OCI-LY3 (cell line): ENCODE measurements at regions not wholly inside any gene's neighbourhood (a gene's known extent, or its start where the extent isn't known, plus 50 kb on each side); places are given as distances from the start of the nearest gene placed in this dataset.

ENCODE experiments used
- H2AFZ ChIP-seq: fragments of 200-600, 300-600 bp; shearing (Covaris generic); 2 replicates; pipeline ENCODE4 v1.6.0; 2014; ENCODE audit warnings: antibody characterized with exemption, low read depth, low read length
- H3K27ac ChIP-seq: fragments of 200-600, 300-600 bp; sonication (generic); 2 replicates; pipeline ENCODE4 v1.5.1; 2014; ENCODE audit warnings: mild to moderate bottlenecking, low read length, moderate library complexity, mixed read lengths
- H3K27me3 ChIP-seq: fragments of 200-600, 300-600 bp; sonication (generic); 2 replicates; pipeline ENCODE4 v1.6.1; 2014; ENCODE audit warnings: low read depth, low read length, mixed read lengths
- H3K36me3 ChIP-seq: fragments of 200-600, 300-600 bp; sonication (generic); replicated peaks from 2 replicates; pipeline ENCODE3; 2014; ENCODE audit warnings: low read depth, low read length, mixed read lengths
- H3K4me1 ChIP-seq: fragments of 300-600, 200-600 bp; sonication (generic); 2 replicates; pipeline ENCODE4 v1.6.1; 2014; ENCODE audit warnings: low read length, mixed read lengths
- H3K4me2 ChIP-seq: fragments of 200-600, 300-600 bp; sonication (generic); 2 replicates; pipeline ENCODE4 v1.6.1; 2014; ENCODE audit warnings: low read length, mixed read lengths
- H3K4me3 ChIP-seq: fragments of 300-600, 200-600 bp; sonication (generic); 2 replicates; pipeline ENCODE4 v1.5.1; 2014; ENCODE audit warnings: antibody characterized with exemption, mild to moderate bottlenecking, low read length, moderate library complexity
- H3K79me2 ChIP-seq: fragments of 300-600, 200-600 bp; shearing (Covaris generic); 2 replicates; pipeline ENCODE4 v1.6.1; 2014; ENCODE audit warnings: mild to moderate bottlenecking, low read length, mixed read lengths
- H3K9ac ChIP-seq: fragments of 300-600, 200-600 bp; shearing (Covaris generic); 2 replicates; pipeline ENCODE4 v1.6.0; 2014; ENCODE audit warnings: mild to moderate bottlenecking, low read length, moderate library complexity
- H3K9me3 ChIP-seq: fragments of 200-600, 300-600 bp; shearing (Covaris generic); 2 replicates; pipeline ENCODE4 v1.6.1; 2014; ENCODE audit warnings: low read length, mixed read lengths; ENCODE audit not compliant: insufficient read depth
- H4K20me1 ChIP-seq: fragments of 200-600, 300-600 bp; sonication (generic); 2 replicates; pipeline ENCODE4 v1.6.1; 2016; ENCODE audit warnings: low read length, mixed read lengths; ENCODE audit not compliant: insufficient read depth
- CTCF ChIP-seq: fragments of 200-600, 300-600 bp; sonication (generic); IDR thresholded peaks from 2 replicates; pipeline ENCODE4 v1.5.1; 2014; ENCODE audit warnings: antibody characterized with exemption, low read length, low read depth
- EZH2phosphoT487 ChIP-seq: fragments of 200-600 bp; shearing (Covaris generic); IDR thresholded peaks from 2 replicates; pipeline ENCODE4 v1.6.1; 2018; ENCODE audit warnings: antibody characterized with exemption, mixed run types, low read depth

GRCh38 chr11:30100495-30100894, 83.7 kb upstream of the KCNA4 start:
- Histone ChIP-seq H3K9ac (no peak overlapping the region), H3K4me2 (no peak overlapping the region), H2AFZ (no peak overlapping the region), H4K20me1 (no peaks in the 10 kb centered on the region), H3K9me3 (no peaks in the 10 kb centered on the region), H3K27me3 (no peaks in the 10 kb centered on the region), H3K79me2 (no peaks in the 10 kb centered on the region), H3K4me1 (peaks cover 3% of the 10 kb centered on the region; the same call in 1 of the 2 replicates), H3K27ac (no peak overlapping the region), H3K4me3 (no peak overlapping the region), H3K36me3 (no peaks in the 10 kb centered on the region)
- TF ChIP-seq EZH2phosphoT487, result no peak
- no peak for TF ChIP-seq CTCF

- no peak overlapping the region for H3K27ac ChIP-seq
- H3K4me1 ChIP-seq, result no peaks in the 10 kb centered on the region
- no peaks in the 10 kb centered on the region for H3K9me3 ChIP-seq
- no peak overlapping the region for H2AFZ ChIP-seq
- H3K27me3 ChIP-seq, result no peaks in the 10 kb centered on the region
- TF ChIP-seq CTCF, result no peak
- no peak for TF ChIP-seq EZH2phosphoT487
- no peaks in the 10 kb centered on the region for H3K36me3 ChIP-seq
- no peaks in the 10 kb centered on the region for H3K79me2 ChIP-seq
- H3K9ac ChIP-seq, result no peak overlapping the region
- H4K20me1 ChIP-seq, result no peaks in the 10 kb centered on the region
- H3K4me2 ChIP-seq, result no peak overlapping the region
- no peak overlapping the region for H3K4me3 ChIP-seq
Measured at GRCh38 chr11:30106222-30107181, 89.7 kb upstream of the KCNA4 start.

- no peaks in the 10 kb centered on the region for H3K79me2 ChIP-seq
- no peak overlapping the region for H3K9ac ChIP-seq
- TF ChIP-seq CTCF, result no peak
- TF ChIP-seq EZH2phosphoT487, result no peak
- no peak overlapping the region for H2AFZ ChIP-seq
- no peaks in the 10 kb centered on the region for H4K20me1 ChIP-seq
- H3K9me3 ChIP-seq, result no peaks in the 10 kb centered on the region
- no peaks in the 10 kb centered on the region for H3K4me1 ChIP-seq
- no peak overlapping the region for H3K27ac ChIP-seq
- H3K4me3 ChIP-seq, result no peak overlapping the region
- H3K4me2 ChIP-seq, result no peak overlapping the region
- no peaks in the 10 kb centered on the region for H3K36me3 ChIP-seq
- no peaks in the 10 kb centered on the region for H3K27me3 ChIP-seq
Measured at GRCh38 chr11:30107899-30108298, 91.1 kb upstream of the KCNA4 start.

- Histone ChIP-seq H3K36me3 (no peaks in the 10 kb centered on the region), H3K4me1 (no peaks in the 10 kb centered on the region), H3K4me3 (no peak overlapping the region), H4K20me1 (no peaks in the 10 kb centered on the region), H3K27me3 (no peaks in the 10 kb centered on the region), H3K9me3 (no peaks in the 10 kb centered on the region), H3K27ac (no peak overlapping the region), H3K9ac (no peak overlapping the region), H3K79me2 (no peaks in the 10 kb centered on the region), H2AFZ (no peak overlapping the region), H3K4me2 (no peak overlapping the region)
- no peak for TF ChIP-seq CTCF
- no peak for TF ChIP-seq EZH2phosphoT487
Measured at GRCh38 chr11:30109774-30110173, 92.9 kb upstream of the KCNA4 start.
